ENCODE measurements at regions not wholly inside any gene's neighbourhood (a gene's known extent, or its start where the extent isn't known, plus 50 kb on each side); places are given as distances from the start of the nearest gene placed in this dataset.

GRCh38 chr11:116122697-116123472 lies 618.7 kb upstream of the CADM1 start:
- ATAC-seq = no peak
- no peak for DNase-seq (ENCODE audit: low spot score)
- intact Hi-C loops (cut with DNase I) = no loop called here

- DNase-seq (ENCODE audit: low spot score) (no peak), ATAC-seq (no peak)
- intact Hi-C loops (cut with DNase I) = no loop called here
Observed at GRCh38 chr11:116119158-116119557, 614.9 kb upstream of the CADM1 start.

DNA sequence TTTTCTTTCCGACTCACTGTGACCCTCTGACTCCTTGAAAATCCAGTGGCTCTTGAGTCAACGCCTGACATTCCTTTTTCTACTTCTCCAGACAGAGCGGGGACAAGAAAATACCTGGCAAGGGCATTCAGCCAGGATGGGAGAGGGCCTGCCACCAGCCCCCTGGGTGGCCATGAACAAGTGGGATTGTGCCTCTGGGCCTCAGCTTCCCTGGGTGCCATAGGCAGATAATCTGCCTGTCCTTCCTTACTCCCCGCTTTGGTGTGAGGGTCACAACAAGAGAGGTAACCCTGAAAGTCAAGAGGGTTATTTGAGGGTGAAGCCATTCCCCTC lies 613.9 kb upstream of the CADM1 start:
- intact Hi-C loops (cut with DNase I) = no loop called here
- no peak for DNase-seq (ENCODE audit: low spot score)
- no peak for ATAC-seq

DNA sequence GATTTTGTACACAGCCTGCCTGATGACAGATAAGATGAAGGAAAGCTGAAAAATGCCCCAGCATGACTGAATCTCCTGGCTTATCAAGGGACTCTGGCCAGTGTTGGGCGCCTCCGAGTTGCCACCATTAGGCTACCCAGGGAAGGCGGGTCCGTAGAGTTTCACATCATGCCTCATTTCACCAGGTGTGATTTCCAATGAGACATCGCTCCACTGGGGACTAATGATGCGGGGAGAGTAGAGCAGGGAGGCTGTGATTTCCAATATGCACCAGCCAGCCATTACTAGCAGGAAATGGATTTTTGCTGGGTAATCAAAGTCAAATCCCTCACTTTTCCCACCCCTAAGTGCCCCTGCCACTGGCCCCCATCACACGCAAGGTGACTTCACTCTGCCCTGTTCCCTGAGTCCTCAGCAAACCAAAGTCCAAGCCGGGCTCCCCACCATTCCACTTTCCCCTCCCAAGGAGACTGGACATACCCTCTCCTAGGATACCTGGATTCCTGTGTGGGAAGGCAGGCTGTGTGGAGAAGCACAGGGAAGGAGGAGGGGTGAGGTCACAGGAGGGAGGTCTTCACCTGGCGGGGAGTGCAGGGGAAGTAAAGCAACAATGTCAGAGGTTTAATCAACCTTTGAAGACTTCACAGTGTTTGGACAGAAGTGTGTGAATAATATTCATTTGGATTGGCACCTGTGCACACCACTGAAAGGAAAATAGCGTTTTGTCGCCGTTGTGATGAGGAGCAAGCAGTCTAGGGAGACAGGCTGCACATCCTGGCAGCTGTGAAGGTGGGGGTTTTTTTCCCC lies 613.3 kb upstream of the CADM1 start:
- DNase-seq (ENCODE audit: low spot score) (no peak), ATAC-seq (no peak)
- intact Hi-C loops (cut with DNase I) = no loop called here

DNA sequence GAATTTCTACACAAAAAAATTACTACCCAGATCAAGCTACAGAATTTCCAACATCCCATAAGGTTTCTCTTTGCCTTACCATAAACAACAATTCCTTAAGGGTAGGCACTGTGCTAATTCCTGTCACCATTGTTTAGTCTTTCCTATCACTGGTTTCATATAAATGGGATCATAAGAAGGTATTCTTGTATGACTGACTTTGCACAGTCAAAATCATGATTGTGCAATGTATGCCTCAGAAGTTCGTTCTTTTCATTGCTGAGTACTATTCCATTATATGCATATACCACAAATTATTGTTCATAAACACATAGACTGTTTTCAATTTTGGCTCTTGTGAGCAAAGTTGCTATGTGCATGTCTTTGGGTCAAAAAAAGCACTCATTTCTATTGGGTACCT lies 611.6 kb upstream of the CADM1 start:
- intact Hi-C loops (cut with DNase I) = no loop called here
- DNase-seq (ENCODE audit: low spot score) (no peak), ATAC-seq (no peak)

GRCh38 chr11:116114198-116114651 lies 610.0 kb upstream of the CADM1 start:
- intact Hi-C loops (cut with DNase I) = no loop called here
- no peak for DNase-seq (ENCODE audit: low spot score)
- no peak for ATAC-seq

GRCh38 chr11:116112087-116112935 lies 608.1 kb upstream of the CADM1 start:
- DNase-seq (ENCODE audit: low spot score) (no peak), ATAC-seq (no peak)
- intact Hi-C loops (cut with DNase I) = no loop called here

- no peak for ATAC-seq
- intact Hi-C loops (cut with DNase I) = no loop called here
- no peak for DNase-seq (ENCODE audit: low spot score)
Observed at GRCh38 chr11:116111546-116111945, 607.3 kb upstream of the CADM1 start.

DNA sequence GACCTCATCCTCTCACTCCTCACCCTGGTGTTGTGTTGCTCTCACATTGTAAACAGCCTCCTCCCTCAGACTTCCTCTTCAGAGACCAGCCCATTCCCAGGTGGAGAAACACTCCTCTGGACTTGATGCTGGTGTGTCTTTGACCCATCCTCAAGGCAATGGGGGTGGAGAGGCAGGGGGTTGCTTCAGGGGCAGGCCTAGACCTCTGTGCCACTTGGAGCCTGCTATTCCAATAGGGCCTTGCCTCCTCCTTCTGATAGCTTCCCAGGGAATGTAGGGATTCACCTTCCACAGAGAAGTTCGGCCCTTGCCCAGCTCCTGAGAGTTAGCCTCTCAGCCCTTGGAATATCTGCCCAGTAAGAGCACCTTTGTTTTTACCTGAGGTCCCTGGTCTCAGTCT lies 606.6 kb upstream of the CADM1 start:
- intact Hi-C loops (cut with DNase I) = no loop called here
- ATAC-seq = no peak
- DNase-seq (ENCODE audit: low spot score) = no peak

DNA sequence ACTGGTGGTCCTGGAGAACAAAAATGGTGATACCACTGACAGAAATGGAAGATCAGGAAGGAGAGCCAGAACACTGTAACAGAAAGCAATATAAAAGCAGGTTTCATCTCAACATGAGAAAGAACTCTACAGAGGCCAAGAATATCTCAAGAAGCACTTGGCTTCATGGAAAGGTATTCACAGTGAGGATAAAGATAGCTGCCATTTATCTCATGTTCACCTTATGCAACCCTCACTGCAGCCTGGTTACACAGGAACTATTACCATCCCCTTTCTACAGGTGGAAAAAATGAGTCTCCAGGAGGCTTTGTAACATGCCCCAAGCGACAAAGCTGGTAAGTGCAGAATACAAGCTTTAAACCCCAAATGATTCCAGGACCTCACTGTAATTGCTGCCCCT lies 606.1 kb upstream of the CADM1 start:
- intact Hi-C loops (cut with DNase I) = no loop called here
- no peak for DNase-seq (ENCODE audit: low spot score)
- ATAC-seq = no peak

GRCh38 chr11:116109228-116109627 lies 605.0 kb upstream of the CADM1 start:
- intact Hi-C loops (cut with DNase I) = no loop called here
- ATAC-seq = no peak
- no peak for DNase-seq (ENCODE audit: low spot score)

DNA sequence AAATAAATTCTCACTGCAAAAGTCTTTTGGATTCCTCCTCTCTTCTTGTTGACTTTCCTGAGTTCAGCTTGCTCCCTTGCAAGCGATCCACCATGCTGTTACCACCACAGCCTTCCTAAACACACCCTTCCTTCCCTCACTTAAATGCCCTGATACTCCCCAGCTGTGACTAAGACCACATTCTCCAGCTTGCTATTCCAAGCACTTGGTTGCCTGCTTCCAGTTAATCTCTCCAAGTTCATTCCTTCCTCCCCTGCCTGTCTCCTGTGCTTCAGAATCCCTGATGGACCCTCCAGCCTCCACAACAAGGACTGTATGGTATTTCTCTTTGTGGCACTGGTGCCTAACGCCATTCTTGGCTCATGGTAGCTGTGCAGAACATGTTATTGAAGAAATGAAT lies 603.9 kb upstream of the CADM1 start:
- intact Hi-C loops (cut with DNase I) = no loop called here
- DNase-seq (ENCODE audit: low spot score) (no peak), ATAC-seq (no peak)

- DNase-seq (ENCODE audit: low spot score) = no peak
- intact Hi-C loops (cut with DNase I) = no loop called here
- ATAC-seq = no peak
Observed at GRCh38 chr11:116107229-116107628, 603.0 kb upstream of the CADM1 start.

DNA sequence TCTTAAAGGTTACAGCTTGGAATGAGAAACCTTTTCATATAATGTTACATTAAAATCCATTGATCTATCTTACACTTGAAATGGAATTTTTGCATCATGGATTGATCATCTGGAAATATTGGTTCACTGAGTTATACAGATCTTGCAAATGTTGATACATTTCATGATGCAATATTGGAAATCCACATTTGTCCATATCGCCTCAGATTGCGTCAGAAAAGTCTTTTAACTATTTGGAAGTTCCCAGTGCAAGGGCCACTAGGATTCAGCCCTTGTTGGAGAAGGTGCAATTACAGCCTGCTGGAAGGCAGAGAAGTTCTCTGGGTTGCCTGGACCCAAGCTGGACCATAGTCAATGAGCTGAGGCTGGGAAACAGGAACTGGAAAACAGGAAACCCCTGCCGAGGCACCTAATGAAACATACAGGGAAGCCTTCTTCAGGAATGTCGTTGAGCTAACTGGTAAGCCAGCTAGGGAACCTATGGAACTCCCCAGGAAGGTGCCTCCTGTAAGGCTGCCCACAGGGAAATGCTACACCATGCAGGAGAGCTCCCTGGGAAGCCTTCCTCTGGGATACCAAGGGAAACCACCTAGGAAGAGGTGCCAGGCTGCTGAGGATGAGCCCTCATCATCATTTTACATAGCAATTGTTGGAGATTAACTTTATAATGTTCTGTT lies 600.4 kb upstream of the CADM1 start:
- no peak for DNase-seq (ENCODE audit: low spot score)
- intact Hi-C loops (cut with DNase I) = no loop called here
- ATAC-seq = no peak

DNA sequence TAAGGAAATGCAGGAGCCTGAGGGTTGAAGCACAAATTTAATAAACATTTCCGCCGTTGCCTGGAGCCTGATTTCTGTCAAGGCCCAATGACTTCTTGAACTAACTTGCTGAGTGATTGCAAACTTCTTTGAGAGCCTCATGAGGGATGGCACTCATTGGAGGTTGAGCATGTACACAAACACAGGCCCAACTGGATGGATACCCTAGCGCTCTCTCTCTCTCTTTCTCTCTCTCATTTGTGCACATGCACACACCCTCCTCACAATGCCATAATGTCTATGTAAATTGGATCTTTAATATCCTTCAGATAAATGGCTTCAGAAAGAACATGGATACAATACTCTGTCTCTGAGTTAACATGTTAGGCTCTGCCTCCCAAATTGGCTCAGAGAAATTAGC lies 597.7 kb upstream of the CADM1 start:
- DNase-seq (ENCODE audit: low spot score) (no peak), ATAC-seq (no peak)
- intact Hi-C loops (cut with DNase I) = no loop called here

- ATAC-seq = no peak
- DNase-seq (ENCODE audit: low spot score) = no peak
- intact Hi-C loops (cut with DNase I) = no loop called here
Observed at GRCh38 chr11:116100016-116100415, 595.8 kb upstream of the CADM1 start.

DNA sequence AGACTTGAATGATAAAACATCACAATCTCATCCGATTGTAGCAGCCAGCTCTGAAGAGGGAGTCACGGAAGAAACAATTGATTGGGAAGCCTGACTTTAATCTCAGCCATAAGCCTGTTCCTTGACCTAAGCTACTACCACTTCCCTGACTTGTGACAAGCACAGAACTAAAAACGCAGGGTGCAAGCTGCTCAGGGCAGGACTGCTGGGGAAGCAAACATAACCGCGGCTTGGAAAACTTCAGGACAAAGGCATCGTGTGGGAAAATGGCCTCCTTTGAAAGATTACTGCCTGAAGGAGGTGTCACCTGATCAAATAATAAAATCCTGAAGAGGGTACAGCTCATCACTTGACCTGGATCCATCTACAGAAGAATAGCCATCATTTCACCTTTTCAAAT lies 595.3 kb upstream of the CADM1 start:
- ATAC-seq = no peak
- DNase-seq (ENCODE audit: low spot score) = no peak
- intact Hi-C loops (cut with DNase I) = no loop called here

GRCh38 chr11:116096272-116096995 lies 592.2 kb upstream of the CADM1 start:
- DNase-seq (ENCODE audit: low spot score) (no peak), ATAC-seq (no peak)
- intact Hi-C loops (cut with DNase I) = no loop called here

All from sciatic nerve (tissue), 2 donors.